B cell (primary cell): ENCODE measurements at regions not wholly inside any gene's neighbourhood (a gene's known extent, or its start where the extent isn't known, plus 50 kb on each side); places are given as distances from the start of the nearest gene placed in this dataset.

ENCODE experiments used
- EZH2 ChIP-seq: IDR thresholded peaks from 2 replicates; pipeline ENCODE4 v1.6.1; 2012; ENCODE audit warnings: borderline replicate concordance, low read depth, mild to moderate bottlenecking, moderate library complexity, low read length; ENCODE audit not compliant: insufficient read depth, poor library complexity, severe bottlenecking
- TF ChIP-seq, protein P1 (sequence below): fragments of 200-600 bp; IDR thresholded peaks from one replicate; pipeline ENCODE4 v1.8.0; 2022; ENCODE audit warnings: antibody characterized with exemption, mild to moderate bottlenecking

DNA sequence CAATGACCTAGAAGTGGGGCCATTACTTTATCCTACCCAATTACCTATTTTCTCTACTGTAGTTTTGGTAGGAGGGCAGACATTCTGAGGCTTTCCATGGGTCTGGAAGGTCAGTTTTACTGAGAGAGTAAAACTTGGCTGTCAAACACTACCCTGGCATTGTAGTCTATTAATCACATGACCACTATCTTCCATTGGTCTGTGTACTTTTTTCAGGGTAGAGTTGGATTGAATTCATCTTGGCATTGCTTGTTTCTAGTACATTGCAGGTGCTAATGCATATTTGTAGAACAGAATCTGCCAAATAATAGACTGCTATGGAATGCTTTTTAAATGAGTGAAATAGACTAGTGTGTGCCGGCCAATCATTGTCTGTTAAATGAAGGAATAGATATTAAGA lies 271.9 kb downstream of the STIM2 start:
- TF ChIP-seq, protein P1, sequence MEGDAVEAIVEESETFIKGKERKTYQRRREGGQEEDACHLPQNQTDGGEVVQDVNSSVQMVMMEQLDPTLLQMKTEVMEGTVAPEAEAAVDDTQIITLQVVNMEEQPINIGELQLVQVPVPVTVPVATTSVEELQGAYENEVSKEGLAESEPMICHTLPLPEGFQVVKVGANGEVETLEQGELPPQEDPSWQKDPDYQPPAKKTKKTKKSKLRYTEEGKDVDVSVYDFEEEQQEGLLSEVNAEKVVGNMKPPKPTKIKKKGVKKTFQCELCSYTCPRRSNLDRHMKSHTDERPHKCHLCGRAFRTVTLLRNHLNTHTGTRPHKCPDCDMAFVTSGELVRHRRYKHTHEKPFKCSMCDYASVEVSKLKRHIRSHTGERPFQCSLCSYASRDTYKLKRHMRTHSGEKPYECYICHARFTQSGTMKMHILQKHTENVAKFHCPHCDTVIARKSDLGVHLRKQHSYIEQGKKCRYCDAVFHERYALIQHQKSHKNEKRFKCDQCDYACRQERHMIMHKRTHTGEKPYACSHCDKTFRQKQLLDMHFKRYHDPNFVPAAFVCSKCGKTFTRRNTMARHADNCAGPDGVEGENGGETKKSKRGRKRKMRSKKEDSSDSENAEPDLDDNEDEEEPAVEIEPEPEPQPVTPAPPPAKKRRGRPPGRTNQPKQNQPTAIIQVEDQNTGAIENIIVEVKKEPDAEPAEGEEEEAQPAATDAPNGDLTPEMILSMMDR, result no peak
- no peak for TF ChIP-seq EZH2
